T follicular helper cell (primary cell): ENCODE measurements at regions not wholly inside any gene's neighbourhood (a gene's known extent, or its start where the extent isn't known, plus 50 kb on each side); places are given as distances from the start of the nearest gene placed in this dataset.
"Not testable (repeated sequence)": the region's sequence is repeated elsewhere in the genome, so short reads cannot be mapped to it uniquely, and the experiment has no call there.

Experiments
- DNase-seq: peaks from one replicate; pipeline ENCODE4 v3.0.0-alpha.2; 2020; ENCODE audit warnings: low read depth

DNA sequence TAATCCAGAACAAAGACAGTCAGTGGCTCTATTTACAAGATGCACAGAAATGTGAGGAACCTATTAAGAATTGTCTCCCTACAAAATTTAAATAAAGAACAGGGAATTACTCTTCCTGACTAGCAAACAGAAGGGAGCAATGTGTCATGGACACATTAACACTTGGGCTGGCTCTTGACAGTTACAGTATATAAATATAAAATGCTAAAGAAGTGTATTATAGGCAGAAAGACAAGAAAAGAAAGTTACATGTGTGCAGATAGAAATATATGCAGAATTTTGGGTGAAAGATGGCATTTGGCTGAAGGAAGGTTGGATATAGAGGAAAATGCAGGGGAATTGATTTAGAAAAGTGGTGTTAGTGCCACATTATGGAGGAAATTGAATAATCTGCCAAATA lies 2257.1 kb upstream of the ACO1 start:
- DNase-seq, result no peak

DNA sequence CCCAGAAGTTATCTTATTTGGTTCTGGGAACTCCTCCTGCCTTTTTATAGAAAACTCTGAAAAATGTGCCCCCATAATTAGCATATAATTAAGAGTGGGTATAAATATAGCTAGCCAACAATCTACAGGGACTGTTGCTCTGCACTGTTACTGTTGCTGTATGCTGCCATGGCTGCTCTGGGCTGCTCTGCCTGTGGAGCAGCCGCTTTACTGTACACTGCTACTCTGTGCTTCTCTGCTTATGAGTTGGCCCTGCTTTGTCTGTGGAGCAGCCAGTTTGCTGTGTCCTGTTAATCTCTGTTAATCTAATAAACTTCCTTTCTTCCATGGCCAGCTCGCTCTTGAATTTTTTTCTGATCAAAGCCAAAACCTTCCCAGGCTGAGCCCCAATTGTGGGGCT lies 2244.0 kb upstream of the ACO1 start:
- no peak for DNase-seq

DNA sequence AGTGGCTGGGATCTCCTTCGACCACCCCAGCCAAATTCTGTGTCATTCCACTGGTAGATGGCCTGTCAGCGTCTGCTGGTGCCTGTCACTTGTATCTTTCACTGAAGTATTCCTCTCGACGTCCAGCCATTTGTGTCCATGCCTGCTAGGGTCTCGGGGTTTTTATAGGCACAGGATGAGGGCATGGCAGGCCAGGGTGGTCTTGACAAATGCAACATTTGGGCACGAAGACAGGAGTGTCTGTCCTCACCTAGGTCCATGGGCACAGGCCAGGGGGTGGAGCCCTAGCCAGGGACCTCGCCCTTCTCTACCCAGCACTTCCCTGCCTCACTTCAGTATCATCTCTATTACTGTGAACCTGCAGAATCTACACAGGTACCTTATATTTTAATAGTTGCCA lies 2223.9 kb upstream of the ACO1 start:
- no peak for DNase-seq

DNA sequence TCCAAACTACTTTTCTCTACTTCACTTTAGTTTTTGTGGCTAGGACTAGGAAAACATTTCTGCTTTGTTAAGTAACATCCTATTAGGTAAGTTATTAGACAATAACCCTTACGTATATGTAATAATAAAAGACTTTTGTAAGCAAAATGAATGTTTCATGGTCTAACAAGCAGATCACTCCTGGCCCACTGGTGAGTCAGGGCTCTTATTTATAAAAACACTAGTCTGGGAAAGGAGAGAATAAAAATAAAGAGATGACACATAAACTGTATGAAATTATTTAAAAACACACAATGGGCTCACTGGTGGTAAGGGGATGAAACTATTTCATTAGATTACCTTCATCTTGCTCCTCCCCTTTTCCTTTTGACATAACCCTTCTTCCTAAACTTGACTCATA lies 2212.2 kb upstream of the ACO1 start:
- no peak for DNase-seq

DNA sequence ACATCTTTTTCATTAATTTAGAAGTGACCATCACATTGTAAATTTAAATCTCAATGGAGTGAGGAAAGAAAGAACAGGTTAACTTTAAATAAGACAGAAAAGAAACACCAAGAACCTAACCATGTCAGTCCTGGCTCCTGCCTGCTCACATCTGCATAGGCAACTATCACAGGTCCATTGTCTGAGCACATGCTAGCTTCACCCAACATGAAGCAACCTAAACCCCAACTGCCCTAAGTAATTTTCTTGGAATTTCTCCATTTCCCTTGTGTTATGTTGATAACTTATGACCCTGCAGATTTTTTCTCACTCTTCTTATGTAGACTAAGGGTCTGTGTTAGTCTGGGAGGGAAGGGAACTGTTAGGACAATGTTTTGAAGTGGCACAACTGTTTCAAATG lies 2205.8 kb upstream of the ACO1 start:
- DNase-seq, result no peak

DNA sequence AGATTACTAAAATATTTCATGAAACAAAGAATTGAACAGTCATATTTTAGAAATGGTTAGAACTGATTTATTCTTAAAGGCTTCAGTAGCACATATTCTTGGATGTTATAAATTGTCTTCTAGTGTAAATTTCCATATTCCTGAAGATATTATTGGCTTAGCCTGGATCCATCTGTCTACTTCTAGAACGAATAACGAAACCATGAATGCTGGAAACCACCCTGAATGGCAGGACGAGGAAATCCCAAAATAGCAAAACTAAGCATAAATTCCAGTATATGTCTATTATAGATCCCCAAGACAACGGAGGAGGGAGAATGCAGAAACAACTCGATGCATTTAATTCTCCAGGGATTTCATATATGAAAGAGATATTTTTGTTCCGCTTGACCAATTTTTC lies 2191.0 kb upstream of the ACO1 start:
- DNase-seq, result no peak

DNA sequence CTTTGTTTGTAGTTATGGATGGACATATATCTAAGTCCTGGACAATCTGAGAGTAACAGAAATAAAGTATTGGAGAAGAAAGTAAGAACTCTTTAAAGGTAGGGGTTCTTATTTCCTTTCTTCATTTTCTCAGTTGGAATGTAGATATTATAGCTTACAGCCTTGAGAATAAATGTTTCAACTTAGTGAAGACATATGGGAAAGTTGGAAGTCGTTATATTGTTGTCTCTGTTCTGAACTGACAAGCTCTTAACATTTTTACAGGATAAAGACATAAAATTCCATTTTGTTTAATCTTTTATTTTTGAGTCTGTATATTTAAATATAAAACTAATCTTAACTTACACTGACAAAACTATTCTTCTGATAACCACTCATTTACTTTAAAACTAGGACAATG lies 2187.5 kb upstream of the ACO1 start:
- no peak for DNase-seq

DNA sequence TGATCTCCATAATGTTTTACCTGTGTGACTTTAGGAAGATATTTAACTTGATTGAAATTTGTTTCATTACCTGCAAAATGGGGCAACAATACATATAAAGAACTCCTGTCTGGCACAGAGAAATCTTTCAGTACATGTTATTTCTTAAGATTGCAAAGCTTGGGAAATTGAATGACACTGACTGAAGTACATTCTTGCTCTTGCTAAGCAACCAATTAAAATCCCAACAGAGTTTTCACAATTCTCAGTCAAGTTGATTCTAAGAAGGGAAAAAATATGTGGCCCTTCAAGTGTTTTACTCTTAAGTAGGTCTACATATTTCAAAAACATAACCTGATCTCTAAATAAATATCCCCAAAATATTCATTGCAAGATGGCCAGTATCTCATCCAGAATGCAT lies 2187.0 kb upstream of the ACO1 start:
- DNase-seq, result no peak

DNA sequence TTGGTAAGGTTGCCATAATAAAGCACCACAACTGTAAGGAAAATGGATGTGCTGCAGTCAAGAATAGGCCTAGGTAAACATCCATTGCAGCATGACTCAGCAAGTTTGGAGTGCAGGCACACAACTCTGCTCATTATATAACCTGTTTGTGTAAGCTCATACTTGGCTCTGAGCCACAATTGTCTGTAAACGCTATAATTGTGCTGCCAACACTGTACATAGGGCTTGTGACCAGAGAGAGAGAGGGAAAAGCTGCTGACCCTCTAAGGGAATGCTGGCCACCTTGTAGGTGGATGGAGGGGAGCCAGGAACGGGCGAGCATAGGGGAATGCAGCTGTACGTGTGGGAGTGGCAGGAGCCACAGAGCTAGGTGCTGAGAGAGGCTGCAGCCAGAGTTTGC lies 2186.5 kb upstream of the ACO1 start:
- no peak for DNase-seq

DNA sequence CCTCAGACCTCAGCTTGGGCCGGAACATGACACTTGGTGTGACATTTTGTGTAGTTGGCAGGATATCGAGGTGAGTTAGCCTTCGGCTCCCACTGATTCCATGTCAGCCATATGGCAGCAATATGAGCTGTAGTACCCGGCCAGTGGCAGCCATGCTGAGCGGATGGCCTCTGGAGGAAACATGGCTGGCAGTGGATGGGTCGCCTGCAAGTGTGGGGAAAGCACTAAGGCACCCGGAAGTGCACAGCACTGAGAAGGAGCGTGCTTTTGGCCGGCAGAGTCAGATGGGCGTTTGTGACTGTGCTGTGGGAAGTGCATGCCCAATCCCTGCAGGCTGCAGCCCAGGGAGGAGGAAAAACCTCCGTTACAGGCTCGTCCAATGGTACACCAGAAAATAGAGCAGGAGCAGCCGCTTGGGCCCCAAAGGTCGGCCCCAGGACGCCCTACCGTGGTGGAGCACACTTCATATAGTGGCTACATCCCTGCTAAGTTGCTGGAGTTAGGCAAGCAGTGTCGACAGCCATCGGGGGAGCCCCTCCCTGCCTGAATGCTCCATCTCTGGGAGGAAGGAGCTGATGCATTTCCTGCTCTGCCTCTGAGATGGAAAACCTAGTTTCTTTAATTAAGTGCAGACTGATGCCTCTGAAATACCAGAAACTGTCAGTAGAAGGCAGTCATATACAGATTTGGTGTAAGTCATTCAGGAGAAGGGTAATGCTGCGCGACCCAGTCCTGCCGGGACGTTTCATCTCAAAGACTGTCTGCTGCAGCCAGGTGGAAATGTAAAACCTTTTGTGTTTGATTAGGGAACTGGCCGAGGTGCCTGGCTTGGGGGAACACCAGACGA lies 2185.8 kb upstream of the ACO1 start:
- no peak for DNase-seq

DNA sequence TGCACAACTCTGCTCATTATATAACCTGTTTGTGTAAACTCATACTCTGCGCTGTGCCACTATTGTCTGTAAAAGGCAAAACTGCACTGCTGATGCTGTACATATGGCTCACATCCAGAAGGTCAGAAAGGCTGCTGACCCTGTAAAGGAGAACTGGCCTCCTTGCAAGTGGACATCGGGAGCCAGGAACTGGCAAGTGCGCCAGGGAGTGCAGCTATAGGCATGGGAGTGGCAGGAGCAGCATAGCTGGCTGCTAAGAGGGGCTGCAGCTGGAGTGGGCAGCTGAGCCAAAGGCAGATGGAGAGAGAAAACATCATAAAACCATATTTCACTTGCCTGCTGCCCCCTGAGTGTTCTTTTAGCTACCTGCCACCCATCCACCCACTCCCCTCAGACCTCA lies 2183.4 kb upstream of the ACO1 start:
- no peak for DNase-seq

DNA sequence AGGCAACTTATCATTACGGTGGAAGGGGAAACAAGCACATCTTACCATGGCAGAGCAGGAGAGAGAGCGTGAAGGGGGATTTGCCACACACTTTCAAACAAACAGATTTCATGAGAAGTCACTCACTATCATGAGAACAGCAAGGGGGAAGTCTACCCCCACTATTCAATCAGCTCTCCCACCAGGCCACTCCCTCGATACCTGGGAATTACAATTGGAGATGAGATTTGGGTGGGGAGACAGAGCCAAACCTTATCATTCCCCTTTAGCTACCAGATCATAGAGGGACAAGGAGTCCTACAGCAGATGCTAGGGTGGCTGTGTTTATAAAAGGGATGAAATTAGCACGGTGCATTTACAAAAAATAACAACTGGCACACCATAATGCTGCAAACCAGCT lies 2149.4 kb upstream of the ACO1 start:
- DNase-seq, result no peak

DNA sequence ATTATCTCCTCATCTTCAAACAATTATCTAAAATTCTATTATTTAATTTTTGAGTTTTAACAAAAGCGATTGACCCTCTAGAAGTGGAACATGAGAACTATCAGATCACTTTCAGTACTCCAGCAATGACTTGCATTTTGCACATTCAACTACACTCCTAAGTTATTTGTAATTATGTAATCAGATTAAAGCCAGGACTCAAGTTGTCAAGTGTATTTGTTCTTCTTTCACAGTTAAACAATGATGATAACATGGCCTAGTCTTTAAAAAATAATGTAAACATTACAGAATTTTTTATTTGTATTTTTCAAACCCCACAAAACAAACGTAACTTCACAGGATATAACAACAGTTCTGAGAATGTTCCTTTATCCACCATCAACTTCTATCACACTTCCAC lies 2148.9 kb upstream of the ACO1 start:
- DNase-seq, result no peak

DNA sequence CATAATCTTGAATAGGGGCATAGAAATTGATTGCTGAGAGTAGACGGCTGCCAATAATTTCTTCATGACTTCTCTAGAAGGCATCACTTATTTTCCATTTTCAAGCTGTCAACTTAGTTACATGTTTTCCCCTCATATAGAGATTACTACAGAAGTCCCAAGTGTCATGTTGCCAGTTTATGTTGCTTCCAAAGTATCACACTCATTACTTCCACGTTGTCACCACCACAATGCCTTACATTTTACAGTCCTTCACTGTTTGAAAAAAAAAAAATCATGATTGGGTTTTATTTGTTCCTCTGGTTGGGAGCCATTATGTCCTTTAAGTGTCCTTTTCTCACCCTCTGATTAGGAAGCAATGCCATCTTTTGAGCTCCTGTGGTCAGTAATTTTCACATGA lies 2144.6 kb upstream of the ACO1 start:
- DNase-seq, result no peak

DNA sequence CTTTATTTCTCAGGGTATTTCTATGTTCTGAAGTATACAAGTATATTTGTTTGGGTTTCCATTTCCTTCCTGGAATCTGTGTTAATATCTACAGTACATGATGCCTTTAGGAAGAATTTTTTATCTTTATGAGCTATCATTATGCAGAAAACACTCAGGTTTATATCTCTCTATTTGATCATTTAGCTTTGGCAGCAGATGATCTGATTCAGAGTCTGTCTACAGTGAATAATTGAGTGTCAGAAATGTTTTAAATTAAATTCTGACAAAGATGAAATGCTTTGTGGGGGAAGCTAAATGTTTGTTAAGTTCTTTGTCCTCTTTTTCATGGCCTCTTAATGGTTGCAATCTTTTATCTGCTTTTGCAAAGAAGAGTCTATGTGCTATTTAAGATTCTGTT lies 2141.0 kb upstream of the ACO1 start:
- DNase-seq, result no peak

DNA sequence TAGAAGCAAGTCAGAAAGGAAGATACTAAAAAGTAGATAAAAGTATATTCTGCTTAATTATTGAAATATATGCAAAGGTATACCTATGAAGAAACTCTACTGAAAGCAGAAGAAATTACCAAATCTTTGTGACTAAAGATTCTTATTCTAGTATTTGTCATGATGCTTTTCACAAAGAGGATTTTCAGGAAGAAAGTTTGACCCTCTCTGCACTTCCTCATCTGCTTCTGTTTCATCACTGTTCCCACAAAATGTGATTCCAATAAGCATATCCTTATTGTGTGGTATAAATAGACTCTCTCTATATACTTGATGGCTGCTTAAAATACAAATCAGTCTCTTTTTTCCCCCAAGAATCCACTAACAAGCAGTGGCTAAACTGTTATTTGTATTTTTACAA lies 2139.6 kb upstream of the ACO1 start:
- no peak for DNase-seq

DNA sequence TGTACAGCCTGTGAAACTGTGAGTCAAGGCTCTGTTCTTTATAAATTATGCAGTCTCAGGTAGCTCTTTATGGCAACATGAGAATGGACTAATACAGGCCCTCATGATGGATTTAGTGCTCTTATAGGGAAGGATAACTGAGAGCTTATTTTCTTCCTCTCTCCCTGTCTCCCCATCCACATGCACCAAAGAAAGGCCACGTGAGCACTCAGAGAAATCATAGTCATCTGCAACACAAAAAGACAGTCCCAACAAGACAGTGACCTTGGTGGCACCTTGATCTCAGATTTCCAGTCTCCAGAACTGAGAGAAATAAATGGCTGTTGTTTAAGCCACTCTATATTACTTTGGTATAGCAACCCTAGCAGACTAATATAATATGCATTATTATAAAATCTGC lies 2133.6 kb upstream of the ACO1 start:
- DNase-seq, result no peak

DNA sequence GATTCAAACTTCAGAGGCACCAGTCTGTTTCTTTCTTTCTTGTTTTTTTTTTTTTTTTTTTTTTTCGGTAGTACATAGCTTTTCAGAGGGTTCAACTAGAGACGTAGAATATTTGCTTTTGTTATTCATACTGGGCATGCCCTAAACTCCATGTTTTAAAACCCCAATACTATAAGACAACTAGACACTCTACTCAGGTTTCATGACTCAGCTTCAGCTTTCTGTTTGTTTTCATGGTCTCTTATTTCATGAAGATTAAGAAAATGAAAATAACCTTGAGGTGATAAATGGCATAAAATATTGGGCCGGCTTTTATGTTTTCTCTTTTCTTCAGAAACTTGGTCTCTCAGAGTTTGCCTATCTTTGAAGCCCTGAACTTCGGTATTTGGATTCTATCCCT lies 2126.3 kb upstream of the ACO1 start:
- no peak for DNase-seq

DNA sequence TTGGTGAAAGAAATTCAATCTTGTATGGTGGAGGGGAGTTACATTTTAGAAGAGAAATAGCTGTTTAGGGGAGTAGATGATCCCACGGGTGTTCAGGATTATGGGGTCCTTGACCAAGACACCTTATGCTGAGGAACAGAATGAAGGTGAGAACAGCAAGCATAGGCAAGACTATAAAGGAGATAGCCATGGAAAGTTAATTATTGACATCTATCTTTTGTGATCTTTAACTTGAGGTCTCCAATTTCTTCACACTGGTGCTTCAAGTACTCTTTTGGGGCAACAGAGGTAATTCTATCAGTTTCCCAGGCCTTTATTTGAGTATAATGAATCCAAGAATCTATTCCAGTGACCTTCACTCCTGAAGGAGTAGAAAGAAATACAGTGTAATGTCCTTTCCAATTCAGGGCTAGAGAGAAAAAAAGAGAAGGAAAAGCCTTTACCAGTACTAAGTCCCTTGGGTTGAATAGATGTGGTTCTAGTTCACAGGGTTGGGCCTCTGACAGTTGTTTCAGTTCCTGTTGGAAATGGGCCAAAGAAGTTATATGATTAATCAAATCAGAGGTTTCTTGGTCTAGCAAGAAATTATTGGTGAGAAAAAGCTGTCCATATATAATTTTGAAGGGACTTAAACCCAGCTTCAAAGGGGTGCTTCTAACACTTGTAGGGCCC lies 2104.1 kb upstream of the ACO1 start:
- no peak for DNase-seq

DNA sequence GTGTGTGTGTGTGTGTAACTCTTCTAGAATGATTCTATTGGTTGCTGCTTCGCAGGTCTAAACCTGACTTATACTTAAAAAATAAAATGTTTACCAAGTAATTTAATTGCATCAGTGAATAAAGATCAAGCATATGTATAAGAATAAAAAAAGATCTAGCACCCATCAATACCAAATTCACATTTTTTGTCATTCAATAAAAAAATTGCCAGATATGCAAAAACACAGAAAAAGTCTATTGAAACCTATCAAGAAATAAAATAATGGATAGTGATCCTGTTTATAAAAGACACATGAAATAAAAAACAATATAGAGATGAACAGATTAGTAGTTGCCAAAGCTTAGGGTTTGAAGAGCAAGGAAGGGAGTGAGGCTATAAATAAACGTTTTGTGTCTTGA lies 2095.0 kb upstream of the ACO1 start:
- no peak for DNase-seq

DNA sequence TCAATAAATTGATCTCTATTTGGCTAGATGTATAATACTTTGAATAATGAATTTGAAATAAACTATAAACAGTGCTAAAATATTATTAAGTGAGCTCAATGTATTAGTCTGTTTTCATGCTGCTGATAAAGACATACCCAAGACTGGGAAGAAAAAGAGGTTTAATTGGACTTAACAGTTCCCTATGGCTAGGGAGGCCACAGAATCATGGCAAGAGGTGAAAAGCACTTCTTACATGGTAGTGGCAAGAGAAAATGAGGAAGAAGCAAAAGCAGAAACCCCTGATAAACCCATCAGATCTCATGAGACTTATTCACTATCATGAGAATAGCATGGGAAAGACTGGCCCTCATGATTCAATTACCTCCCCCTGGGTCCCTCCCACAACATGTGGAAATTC lies 2092.4 kb upstream of the ACO1 start:
- not testable (repeated sequence) for DNase-seq

DNA sequence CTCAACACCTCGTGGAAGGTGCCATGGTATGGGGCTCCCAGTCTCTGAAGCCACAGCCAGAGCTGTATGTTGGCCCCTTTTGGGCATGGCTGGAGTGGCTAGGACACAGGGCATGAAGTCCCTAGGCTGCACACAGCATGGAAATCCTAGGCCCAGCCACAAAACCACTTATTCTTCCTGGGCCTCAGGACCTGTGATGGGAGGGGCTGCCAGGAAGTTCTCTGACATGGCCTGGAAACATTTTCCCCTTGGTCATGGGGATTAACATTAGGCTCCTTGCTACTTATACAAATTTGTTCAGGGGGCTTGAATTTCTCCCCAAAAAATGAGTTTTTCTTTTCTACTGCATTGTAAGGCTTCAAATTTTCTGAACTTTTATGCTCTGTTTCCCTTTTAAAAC lies 2091.2 kb upstream of the ACO1 start:
- no peak for DNase-seq

DNA sequence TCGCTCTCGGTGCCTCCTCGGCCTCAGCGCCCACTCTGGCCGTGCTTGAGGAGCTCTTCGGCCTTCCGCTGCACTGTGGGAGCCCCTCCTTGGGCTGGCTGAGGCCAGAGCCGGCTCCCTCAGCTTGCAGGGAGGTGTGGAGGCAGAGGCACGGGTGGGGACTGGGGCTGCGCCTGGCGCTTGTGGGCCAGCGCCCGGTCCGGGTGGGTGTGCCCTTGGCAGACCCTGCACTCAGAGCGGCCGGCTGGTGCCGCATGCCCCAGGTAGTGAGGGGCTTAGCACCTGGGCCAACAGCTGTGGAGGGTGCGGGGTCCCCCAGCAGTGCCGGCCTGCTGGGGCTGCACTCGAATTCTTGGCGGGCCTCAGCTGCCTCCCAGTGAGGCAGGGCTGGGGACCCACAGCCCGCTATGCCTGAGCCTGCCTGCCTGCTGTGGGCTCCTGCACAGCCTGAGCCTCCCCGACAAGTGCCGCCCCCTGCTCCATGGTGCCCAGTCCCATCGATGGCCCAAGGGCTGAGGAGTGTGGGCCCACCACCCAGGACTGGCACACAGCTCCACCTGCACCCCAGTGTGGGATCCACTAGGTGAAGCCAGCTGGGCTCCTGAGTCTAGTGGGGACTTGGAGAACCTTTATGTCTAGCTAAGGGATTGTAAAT lies 2085.2 kb upstream of the ACO1 start:
- no peak for DNase-seq
